ENCODE measurements at regions not wholly inside any gene's neighbourhood (a gene's known extent, or its start where the extent isn't known, plus 50 kb on each side); places are given as distances from the start of the nearest gene placed in this dataset.

- peak in 1 of 2 experiments; percentile 11 for DNase-seq
- Histone ChIP-seq H3K9me3 (ENCODE audit: insufficient read depth, low read depth) (peaks cover 7% of the 10 kb centered on the region; the same call in 1 of the 2 replicates), H4K20me1 (ENCODE audit: insufficient read depth) (no peaks in the 10 kb centered on the region), H3K4me1 (replicated peaks; ENCODE audit: insufficient read depth) (peaks cover 10% of the 10 kb centered on the region; the same call in 1 of the 2 replicates), H3K27me3 (ENCODE audit: insufficient read depth, low read depth) (no peaks in the 10 kb centered on the region), H3K79me2 (ENCODE audit: low read depth) (no peaks in the 10 kb centered on the region), H3K27ac (no peak overlapping the region), H2AFZ (no peak overlapping the region), H3K4me2 (no peak overlapping the region), H3K36me3 (ENCODE audit: low read depth) (no peaks in the 10 kb centered on the region), H3K4me3 (no peak overlapping the region), H3K9me2 (ENCODE audit: insufficient read depth) (no peaks in the 10 kb centered on the region), H3F3A (ENCODE audit: insufficient read depth, low read depth) (no peaks in the 10 kb centered on the region; the same call in 1 of the 2 replicates)
- intact Hi-C loops (cut with micrococcal nuclease; ENCODE audit: unreplicated experiment): no loop called here
- ChIA-PET CTCF (no interaction called here), POLR2A (ENCODE audit: unreplicated experiment) (no interaction called here)
- no peak for TF ChIP-seq EZH2 (IDR thresholded peaks at IDR 0.05; ENCODE audit: low read depth)
- BruUV-seq (replicated peaks): no TSS peak
Measured at GRCh38 chr1:96309783-96310182, 411.8 kb upstream of the PTBP2 start.

GRCh38 chr1:96313216-96313615, 408.4 kb upstream of the PTBP2 start:
- no TSS peak for BruUV-seq (replicated peaks)
- Histone ChIP-seq H3K9me2 (ENCODE audit: insufficient read depth) (no peaks in the 10 kb centered on the region), H4K20me1 (ENCODE audit: insufficient read depth) (no peaks in the 10 kb centered on the region), H3K36me3 (ENCODE audit: low read depth) (no peaks in the 10 kb centered on the region), H3K4me1 (replicated peaks; ENCODE audit: insufficient read depth) (peaks cover 10% of the 10 kb centered on the region; the same call in 1 of the 2 replicates), H3K4me2 (no peak overlapping the region), H3K79me2 (ENCODE audit: low read depth) (no peaks in the 10 kb centered on the region), H2AFZ (no peak overlapping the region), H3K4me3 (no peak overlapping the region), H3K27ac (no peak overlapping the region), H3F3A (ENCODE audit: insufficient read depth, low read depth) (no peaks in the 10 kb centered on the region; the same call in 1 of the 2 replicates), H3K9me3 (ENCODE audit: insufficient read depth, low read depth) (peaks cover 7% of the 10 kb centered on the region; the same call in 1 of the 2 replicates), H3K27me3 (ENCODE audit: insufficient read depth, low read depth) (no peaks in the 10 kb centered on the region)
- ChIA-PET CTCF (no interaction called here), POLR2A (ENCODE audit: unreplicated experiment) (no interaction called here)
- DNase-seq: no peak
- intact Hi-C loops (cut with micrococcal nuclease; ENCODE audit: unreplicated experiment): no loop called here
- TF ChIP-seq CTCF (conservative IDR thresholded peaks at IDR 0.05): no peak
- no peak for TF ChIP-seq EZH2 (IDR thresholded peaks at IDR 0.05; ENCODE audit: low read depth)

GRCh38 chr1:96329121-96329520, 392.5 kb upstream of the PTBP2 start:
- Histone ChIP-seq H3K79me2 (ENCODE audit: low read depth) (no peaks in the 10 kb centered on the region), H3K4me1 (replicated peaks; ENCODE audit: insufficient read depth) (no peaks in the 10 kb centered on the region), H3K4me3 (no peak overlapping the region), H3F3A (ENCODE audit: insufficient read depth, low read depth) (no peaks in the 10 kb centered on the region), H3K36me3 (ENCODE audit: low read depth) (no peaks in the 10 kb centered on the region), H3K4me2 (no peak overlapping the region), H3K9me3 (ENCODE audit: insufficient read depth, low read depth) (no peaks in the 10 kb centered on the region), H4K20me1 (ENCODE audit: insufficient read depth) (no peaks in the 10 kb centered on the region), H3K9me2 (ENCODE audit: insufficient read depth) (no peaks in the 10 kb centered on the region; the same call in 1 of the 2 replicates), H3K27ac (no peak overlapping the region), H3K27me3 (ENCODE audit: insufficient read depth, low read depth) (no peaks in the 10 kb centered on the region), H2AFZ (no peak overlapping the region)
- ChIA-PET CTCF (no interaction called here), POLR2A (ENCODE audit: unreplicated experiment) (no interaction called here)
- DNase-seq: no peak
- BruUV-seq (replicated peaks): no TSS peak
- TF ChIP-seq EZH2 (IDR thresholded peaks at IDR 0.05; ENCODE audit: low read depth): no peak
- no peak for TF ChIP-seq CTCF (conservative IDR thresholded peaks at IDR 0.05)
- intact Hi-C loops (cut with micrococcal nuclease; ENCODE audit: unreplicated experiment): no loop called here

- Histone ChIP-seq H3K4me1 (replicated peaks; ENCODE audit: insufficient read depth) (no peaks in the 10 kb centered on the region), H3K36me3 (ENCODE audit: low read depth) (no peaks in the 10 kb centered on the region), H3K4me2 (no peak overlapping the region), H3K79me2 (ENCODE audit: low read depth) (no peaks in the 10 kb centered on the region), H2AFZ (peak overlapping the region; percentile 7; the same call in 1 of the 2 replicates), H3K4me3 (no peak overlapping the region), H3K27me3 (ENCODE audit: insufficient read depth, low read depth) (no peaks in the 10 kb centered on the region), H3K9me2 (ENCODE audit: insufficient read depth) (no peaks in the 10 kb centered on the region; the same call in 1 of the 2 replicates), H3F3A (ENCODE audit: insufficient read depth, low read depth) (no peaks in the 10 kb centered on the region), H4K20me1 (ENCODE audit: insufficient read depth) (no peaks in the 10 kb centered on the region), H3K9me3 (ENCODE audit: insufficient read depth, low read depth) (no peaks in the 10 kb centered on the region), H3K27ac (no peak overlapping the region)
- TF ChIP-seq CTCF (conservative IDR thresholded peaks at IDR 0.05) (no peak), EZH2 (IDR thresholded peaks at IDR 0.05; ENCODE audit: low read depth) (no peak)
- CTCF ChIA-PET: no interaction called here
- POLR2A ChIA-PET (ENCODE audit: unreplicated experiment): no interaction called here
- intact Hi-C loops (cut with micrococcal nuclease; ENCODE audit: unreplicated experiment): no loop called here
- BruUV-seq (replicated peaks): no TSS peak
- no peak for DNase-seq
Measured at GRCh38 chr1:96331596-96331995, 390.0 kb upstream of the PTBP2 start.

All from PC-9 (cell line).